ENCODE measurements at regions not wholly inside any gene's neighbourhood (a gene's known extent, or its start where the extent isn't known, plus 50 kb on each side); places are given as distances from the start of the nearest gene placed in this dataset.
"Not testable (repeated sequence)": the region's sequence is repeated elsewhere in the genome, so short reads cannot be mapped to it uniquely, and the experiment has no call there.

DNA sequence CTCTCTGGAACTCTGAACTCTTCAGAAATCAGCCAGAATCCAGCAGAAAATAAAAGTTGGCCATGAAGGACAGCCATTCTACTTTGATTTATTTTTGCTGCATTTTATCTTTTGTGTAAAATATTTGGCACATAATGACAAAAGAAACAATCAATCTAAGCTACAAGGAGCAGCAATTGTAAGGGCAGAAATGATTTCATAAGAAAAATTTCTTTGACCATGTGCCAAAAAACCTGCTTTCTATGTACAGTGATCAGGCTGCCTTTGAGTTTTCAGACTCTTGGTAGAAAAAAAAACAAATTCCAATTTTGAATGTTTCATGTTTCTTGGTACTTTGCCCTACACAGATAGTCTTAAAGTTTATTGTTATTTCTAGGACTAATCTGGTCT is 69.8 kb upstream of the SLC1A3 start:
- H3K4me3 ChIP-seq (ENCODE audit: low read depth, low read length), result no peak overlapping the region
- TF ChIP-seq, protein P1, sequence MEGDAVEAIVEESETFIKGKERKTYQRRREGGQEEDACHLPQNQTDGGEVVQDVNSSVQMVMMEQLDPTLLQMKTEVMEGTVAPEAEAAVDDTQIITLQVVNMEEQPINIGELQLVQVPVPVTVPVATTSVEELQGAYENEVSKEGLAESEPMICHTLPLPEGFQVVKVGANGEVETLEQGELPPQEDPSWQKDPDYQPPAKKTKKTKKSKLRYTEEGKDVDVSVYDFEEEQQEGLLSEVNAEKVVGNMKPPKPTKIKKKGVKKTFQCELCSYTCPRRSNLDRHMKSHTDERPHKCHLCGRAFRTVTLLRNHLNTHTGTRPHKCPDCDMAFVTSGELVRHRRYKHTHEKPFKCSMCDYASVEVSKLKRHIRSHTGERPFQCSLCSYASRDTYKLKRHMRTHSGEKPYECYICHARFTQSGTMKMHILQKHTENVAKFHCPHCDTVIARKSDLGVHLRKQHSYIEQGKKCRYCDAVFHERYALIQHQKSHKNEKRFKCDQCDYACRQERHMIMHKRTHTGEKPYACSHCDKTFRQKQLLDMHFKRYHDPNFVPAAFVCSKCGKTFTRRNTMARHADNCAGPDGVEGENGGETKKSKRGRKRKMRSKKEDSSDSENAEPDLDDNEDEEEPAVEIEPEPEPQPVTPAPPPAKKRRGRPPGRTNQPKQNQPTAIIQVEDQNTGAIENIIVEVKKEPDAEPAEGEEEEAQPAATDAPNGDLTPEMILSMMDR (IDR thresholded peaks at IDR 0.05; ENCODE audit: low read depth, low read length), result no peak
- DNase-seq (ENCODE audit: low read depth, low spot score), result peak; percentile 10
- in situ Hi-C loops (cut with HindIII; ENCODE audit: low sequenced_read_pairs), result no loop called here

DNA sequence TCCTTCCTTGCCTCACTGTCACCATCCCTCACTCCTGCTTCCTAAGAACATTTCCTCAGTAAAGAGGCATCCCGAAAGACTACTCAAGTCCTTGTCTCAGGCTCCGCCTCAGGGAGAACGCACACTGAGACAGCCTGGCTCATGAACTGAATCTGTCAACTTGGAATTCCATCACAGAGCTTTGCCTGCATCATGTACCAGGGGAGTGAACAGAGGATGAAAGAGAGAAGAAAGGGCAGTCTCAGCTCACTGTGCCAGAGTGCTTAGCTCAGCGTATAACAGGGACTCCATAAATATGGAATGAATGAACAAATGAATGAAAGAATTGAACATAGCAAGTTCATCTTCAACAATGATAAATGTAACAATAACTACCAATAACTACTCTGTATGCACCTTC is 68.7 kb upstream of the SLC1A3 start:
- DNase-seq (ENCODE audit: low read depth, low spot score), result no peak
- TF ChIP-seq, protein P1 (IDR thresholded peaks at IDR 0.05; ENCODE audit: low read depth, low read length), result no peak
- no peak overlapping the region for H3K4me3 ChIP-seq (ENCODE audit: low read depth, low read length)
- in situ Hi-C loops (cut with HindIII; ENCODE audit: low sequenced_read_pairs), result no loop called here

DNA sequence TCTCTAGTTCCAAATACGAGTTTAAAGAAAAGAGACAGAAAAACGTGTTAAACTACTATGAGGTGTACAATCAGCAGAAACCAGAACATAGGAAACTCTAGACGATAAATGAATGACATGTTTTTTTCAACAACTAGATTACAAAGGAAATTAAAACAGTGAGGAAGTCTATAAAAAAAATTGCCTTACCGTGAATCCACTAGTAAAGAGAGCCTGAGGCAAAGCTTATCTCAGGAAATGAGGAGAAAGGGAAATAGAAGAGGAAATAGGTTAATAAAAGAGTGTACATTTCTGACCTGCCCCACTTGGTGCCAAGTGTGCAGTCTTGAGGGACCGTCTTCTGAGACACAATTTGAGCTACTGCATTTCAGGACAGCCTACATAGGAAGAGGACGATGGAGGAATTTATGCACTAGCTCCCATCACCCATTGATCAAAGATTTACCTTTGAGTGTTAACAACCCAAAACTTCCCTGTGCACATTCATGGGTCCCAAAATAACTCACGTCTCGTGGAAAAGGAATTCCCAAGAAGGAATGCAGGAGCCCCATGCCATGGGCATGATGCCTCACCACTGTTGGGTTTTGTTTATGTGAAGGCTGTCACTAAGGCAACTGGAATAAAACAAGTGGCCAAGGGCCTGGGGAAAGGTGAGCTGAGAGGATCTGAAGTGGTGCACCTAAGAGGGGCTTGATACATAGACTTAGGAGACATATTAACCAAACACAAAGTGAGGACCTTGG is 53.6 kb upstream of the SLC1A3 start:
- in situ Hi-C loops (cut with HindIII; ENCODE audit: low sequenced_read_pairs), result no loop called here
- DNase-seq (ENCODE audit: low read depth, low spot score), result no peak
- TF ChIP-seq, protein P1 (IDR thresholded peaks at IDR 0.05; ENCODE audit: low read depth, low read length), result no peak

DNA sequence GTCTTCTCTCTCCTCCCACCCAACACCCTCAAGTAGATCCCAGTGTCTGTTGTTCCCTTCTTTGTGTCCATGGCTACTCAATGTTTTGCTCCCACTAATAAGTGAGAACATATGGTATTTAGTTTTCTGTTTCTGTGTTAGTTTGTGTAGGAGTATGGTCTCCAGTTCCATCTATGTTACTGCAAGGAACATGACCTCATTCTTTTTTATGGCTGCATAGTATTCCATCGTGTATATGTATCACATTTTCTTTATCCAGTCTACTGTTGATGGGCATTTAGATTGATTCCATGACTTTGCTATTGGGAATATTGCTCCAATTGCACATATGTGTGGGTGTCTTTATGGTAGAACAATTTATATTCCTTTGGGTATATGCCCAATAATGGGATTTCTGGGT is 51.4 kb upstream of the SLC1A3 start:
- H3K4me3 ChIP-seq (ENCODE audit: low read depth, low read length); in situ Hi-C loops (cut with HindIII; ENCODE audit: low sequenced_read_pairs); DNase-seq (ENCODE audit: low read depth, low spot score): not testable (repeated sequence)

More for the DNA sequence above, 53.6 kb upstream of the SLC1A3 start:
- no peak overlapping the region for H3K4me3 ChIP-seq (ENCODE audit: low read depth, low read length)

All from astrocyte of the spinal cord (primary cell).